ENCODE measurements at regions not wholly inside any gene's neighbourhood (a gene's known extent, or its start where the extent isn't known, plus 50 kb on each side); places are given as distances from the start of the nearest gene placed in this dataset.

- TF ChIP-seq CTCF (conservative IDR thresholded peaks at IDR 0.05) (no peak), EZH2 (IDR thresholded peaks at IDR 0.05; ENCODE audit: low read depth) (no peak)
Observed at GRCh38 chr2:67065046-67065445, 332.1 kb upstream of the ETAA1 start.
